ENCODE measurements at regions not wholly inside any gene's neighbourhood (a gene's known extent, or its start where the extent isn't known, plus 50 kb on each side); places are given as distances from the start of the nearest gene placed in this dataset.
"Not testable (repeated sequence)": the region's sequence is repeated elsewhere in the genome, so short reads cannot be mapped to it uniquely, and the experiment has no call there.

DNA sequence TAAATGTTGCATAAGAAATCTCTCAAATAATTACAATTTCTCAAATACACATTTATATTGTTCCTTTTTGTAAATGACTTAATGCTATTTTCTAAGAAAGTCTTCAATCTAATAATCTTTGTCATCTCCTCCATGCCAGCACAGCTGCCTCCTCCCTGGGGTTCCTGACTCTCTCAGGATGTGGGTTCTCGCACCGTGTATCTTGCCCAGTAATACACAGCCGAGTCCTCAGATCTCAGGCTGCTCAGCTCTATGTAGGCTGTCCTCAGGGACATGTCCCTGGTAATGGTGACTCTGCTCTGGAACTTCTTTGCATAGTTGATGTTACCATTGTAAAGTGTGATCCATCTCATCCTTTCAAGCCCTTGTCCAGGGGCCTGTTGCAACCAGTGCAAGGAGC is 1223.7 kb downstream of the TMEM121 start:
- H3K27me3 Mint-ChIP-seq (ENCODE audit: insufficient read depth, unreplicated experiment); H3K27me3 ChIP-seq (replicated peaks; ENCODE audit: control insufficient read depth, insufficient read depth, low read length); CTCF ChIA-PET; H3K36me3 ChIP-seq (ENCODE audit: control insufficient read depth, insufficient read depth, low read length); DNase-seq; H3K9me3 Mint-ChIP-seq (ENCODE audit: unreplicated experiment); H3K27ac Mint-ChIP-seq (ENCODE audit: unreplicated experiment); H3K4me1 Mint-ChIP-seq (ENCODE audit: low read depth, unreplicated experiment); H3K4me1 ChIP-seq; BruUV-seq (replicated peaks); H3K4me3 ChIP-seq (ENCODE audit: low read depth, low read length); H3K36me3 Mint-ChIP-seq (ENCODE audit: insufficient read depth, unreplicated experiment); H3K9me3 ChIP-seq; POLR2A ChIA-PET; H3K4me3 Mint-ChIP-seq (ENCODE audit: unreplicated experiment); intact Hi-C loops (cut with micrococcal nuclease; ENCODE audit: unreplicated experiment): not testable (repeated sequence)

DNA sequence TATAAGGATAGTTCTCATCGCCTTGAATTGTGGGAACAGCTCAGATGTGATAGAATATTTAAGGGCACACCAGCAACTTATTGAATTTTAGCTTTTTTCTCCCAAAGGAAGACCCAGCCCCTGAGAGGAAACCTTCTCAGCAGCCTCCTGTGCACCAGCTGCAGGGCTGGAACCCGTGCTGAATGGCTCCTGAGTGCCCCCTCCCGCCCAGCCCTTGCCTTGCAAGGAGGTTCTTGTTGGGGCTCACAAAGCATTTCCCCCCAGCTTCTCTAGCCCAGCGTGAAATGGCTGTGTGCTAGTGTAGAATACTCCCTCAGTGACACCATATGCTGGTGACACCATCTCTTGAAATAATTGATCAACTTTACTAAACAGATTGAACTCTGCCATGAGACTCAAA is 1227.4 kb downstream of the TMEM121 start:
- intact Hi-C loops (cut with micrococcal nuclease; ENCODE audit: unreplicated experiment); H3K9me3 Mint-ChIP-seq (ENCODE audit: unreplicated experiment); H3K36me3 Mint-ChIP-seq (ENCODE audit: insufficient read depth, unreplicated experiment); H3K36me3 ChIP-seq (ENCODE audit: control insufficient read depth, insufficient read depth, low read length); H3K9me3 ChIP-seq; H3K4me3 Mint-ChIP-seq (ENCODE audit: unreplicated experiment); DNase-seq; CTCF ChIA-PET; H3K4me1 Mint-ChIP-seq (ENCODE audit: low read depth, unreplicated experiment); H3K27me3 Mint-ChIP-seq (ENCODE audit: insufficient read depth, unreplicated experiment); H3K27ac Mint-ChIP-seq (ENCODE audit: unreplicated experiment); BruUV-seq (replicated peaks); H3K4me3 ChIP-seq (ENCODE audit: low read depth, low read length); H3K27me3 ChIP-seq (replicated peaks; ENCODE audit: control insufficient read depth, insufficient read depth, low read length); H3K4me1 ChIP-seq; POLR2A ChIA-PET: not testable (repeated sequence)

DNA sequence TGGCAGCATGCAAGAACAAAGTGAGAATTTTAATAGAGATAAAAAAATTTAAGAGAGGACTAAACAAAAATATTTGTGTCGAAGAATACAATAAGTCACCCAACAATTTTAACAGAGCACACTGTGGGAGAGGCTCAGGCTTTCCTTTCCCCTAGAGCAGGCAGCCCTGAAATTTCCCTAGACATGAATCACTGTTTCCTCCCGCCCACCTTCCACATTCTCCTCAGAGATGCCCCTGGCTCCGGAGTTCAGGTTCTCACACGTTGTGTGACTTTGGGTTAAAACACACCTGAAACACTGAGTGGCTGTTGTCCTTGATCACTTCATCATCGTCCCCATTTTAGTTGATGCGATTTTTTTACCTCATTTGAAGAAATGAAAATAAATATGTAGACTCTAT is 1231.1 kb downstream of the TMEM121 start:
- CTCF ChIA-PET; H3K4me3 Mint-ChIP-seq (ENCODE audit: unreplicated experiment); H3K27me3 ChIP-seq (replicated peaks; ENCODE audit: control insufficient read depth, insufficient read depth, low read length); H3K4me1 Mint-ChIP-seq (ENCODE audit: low read depth, unreplicated experiment); H3K27ac Mint-ChIP-seq (ENCODE audit: unreplicated experiment); H3K9me3 ChIP-seq; H3K36me3 ChIP-seq (ENCODE audit: control insufficient read depth, insufficient read depth, low read length); H3K27me3 Mint-ChIP-seq (ENCODE audit: insufficient read depth, unreplicated experiment); H3K9me3 Mint-ChIP-seq (ENCODE audit: unreplicated experiment); BruUV-seq (replicated peaks); intact Hi-C loops (cut with micrococcal nuclease; ENCODE audit: unreplicated experiment); H3K36me3 Mint-ChIP-seq (ENCODE audit: insufficient read depth, unreplicated experiment); DNase-seq; H3K4me3 ChIP-seq (ENCODE audit: low read depth, low read length); H3K4me1 ChIP-seq; POLR2A ChIA-PET: not testable (repeated sequence)

DNA sequence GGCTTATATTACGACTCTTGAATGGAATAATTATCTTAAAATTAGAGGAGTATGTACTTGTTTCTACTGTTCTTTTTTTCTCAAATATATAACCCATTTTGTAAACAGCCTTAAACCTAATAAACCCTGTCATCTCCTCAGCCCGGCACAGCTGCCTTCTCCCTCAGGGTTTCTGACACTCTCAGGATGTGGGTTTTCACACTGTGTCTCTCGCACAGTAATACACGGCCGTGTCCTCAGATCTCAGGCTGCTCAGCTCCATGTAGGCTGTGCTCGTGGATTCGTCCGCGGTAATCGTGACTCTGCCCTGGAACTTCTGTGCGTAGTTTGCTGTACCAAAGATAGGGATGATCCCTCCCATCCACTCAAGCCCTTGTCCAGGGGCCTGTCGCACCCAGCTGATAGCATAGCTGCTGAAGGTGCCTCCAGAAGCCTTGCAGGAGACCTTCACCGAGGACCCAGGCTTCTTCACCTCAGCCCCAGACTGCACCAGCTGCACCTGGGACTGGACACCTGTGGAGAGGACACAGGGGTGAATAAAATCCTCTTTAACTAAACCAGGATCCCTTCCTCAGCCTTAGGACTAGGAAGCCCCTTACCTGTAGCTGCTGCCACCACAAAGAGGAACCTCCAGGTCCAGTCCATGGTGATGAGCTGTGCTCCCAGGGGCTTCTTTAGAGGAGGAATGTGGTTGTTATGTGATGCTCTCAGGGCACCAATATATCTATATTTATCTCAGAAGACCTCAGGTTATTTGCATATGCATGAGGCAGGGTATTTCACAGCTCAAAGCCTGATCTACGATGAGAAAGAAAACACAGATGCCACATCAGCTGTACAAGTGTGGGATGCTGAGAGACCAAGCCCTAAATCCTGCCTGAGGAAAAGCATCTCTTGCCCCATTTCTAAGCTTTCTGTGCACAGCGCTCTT is 1235.8 kb downstream of the TMEM121 start:
- H3K9me3 Mint-ChIP-seq (ENCODE audit: unreplicated experiment); H3K9me3 ChIP-seq; H3K36me3 ChIP-seq (ENCODE audit: control insufficient read depth, insufficient read depth, low read length); H3K4me1 ChIP-seq; H3K27me3 Mint-ChIP-seq (ENCODE audit: insufficient read depth, unreplicated experiment); H3K27me3 ChIP-seq (replicated peaks; ENCODE audit: control insufficient read depth, insufficient read depth, low read length); DNase-seq; BruUV-seq (replicated peaks); POLR2A ChIA-PET; H3K27ac Mint-ChIP-seq (ENCODE audit: unreplicated experiment); H3K36me3 Mint-ChIP-seq (ENCODE audit: insufficient read depth, unreplicated experiment); H3K4me1 Mint-ChIP-seq (ENCODE audit: low read depth, unreplicated experiment); intact Hi-C loops (cut with micrococcal nuclease; ENCODE audit: unreplicated experiment); H3K4me3 ChIP-seq (ENCODE audit: low read depth, low read length); H3K4me3 Mint-ChIP-seq (ENCODE audit: unreplicated experiment); CTCF ChIA-PET: not testable (repeated sequence)

DNA sequence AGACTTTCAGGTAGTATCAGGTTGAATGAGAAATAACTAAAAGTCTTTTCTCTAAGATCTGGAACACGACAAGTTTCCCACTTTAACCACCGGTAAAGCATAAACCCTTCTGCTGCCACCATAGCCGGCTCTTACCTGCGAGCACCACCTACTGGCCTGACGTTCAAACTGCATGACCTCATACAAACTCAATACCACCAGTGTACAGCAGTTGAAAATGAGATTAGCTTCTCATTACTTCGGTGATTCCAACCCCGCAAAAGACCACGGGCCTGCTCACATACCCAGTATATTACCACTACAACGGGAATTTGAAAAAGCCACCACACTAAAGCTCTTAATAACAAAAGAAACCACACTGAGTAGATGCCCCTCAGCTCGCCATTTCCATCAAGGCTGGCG is 1238.6 kb downstream of the TMEM121 start:
- TF ChIP-seq, protein P1, sequence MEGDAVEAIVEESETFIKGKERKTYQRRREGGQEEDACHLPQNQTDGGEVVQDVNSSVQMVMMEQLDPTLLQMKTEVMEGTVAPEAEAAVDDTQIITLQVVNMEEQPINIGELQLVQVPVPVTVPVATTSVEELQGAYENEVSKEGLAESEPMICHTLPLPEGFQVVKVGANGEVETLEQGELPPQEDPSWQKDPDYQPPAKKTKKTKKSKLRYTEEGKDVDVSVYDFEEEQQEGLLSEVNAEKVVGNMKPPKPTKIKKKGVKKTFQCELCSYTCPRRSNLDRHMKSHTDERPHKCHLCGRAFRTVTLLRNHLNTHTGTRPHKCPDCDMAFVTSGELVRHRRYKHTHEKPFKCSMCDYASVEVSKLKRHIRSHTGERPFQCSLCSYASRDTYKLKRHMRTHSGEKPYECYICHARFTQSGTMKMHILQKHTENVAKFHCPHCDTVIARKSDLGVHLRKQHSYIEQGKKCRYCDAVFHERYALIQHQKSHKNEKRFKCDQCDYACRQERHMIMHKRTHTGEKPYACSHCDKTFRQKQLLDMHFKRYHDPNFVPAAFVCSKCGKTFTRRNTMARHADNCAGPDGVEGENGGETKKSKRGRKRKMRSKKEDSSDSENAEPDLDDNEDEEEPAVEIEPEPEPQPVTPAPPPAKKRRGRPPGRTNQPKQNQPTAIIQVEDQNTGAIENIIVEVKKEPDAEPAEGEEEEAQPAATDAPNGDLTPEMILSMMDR (IDR thresholded peaks at IDR 0.05; ENCODE audit: insufficient read depth in 1 of 2, low read depth in 1 of 2, low read length in 1 of 2, severe bottlenecking in 1 of 2, unreplicated experiment in 1 of 2) = peak in 1 of 2 experiments; percentile 17
- BruUV-seq (replicated peaks); H3K27me3 Mint-ChIP-seq (ENCODE audit: insufficient read depth, unreplicated experiment); intact Hi-C loops (cut with micrococcal nuclease; ENCODE audit: unreplicated experiment); H3K27ac Mint-ChIP-seq (ENCODE audit: unreplicated experiment); H3K4me1 Mint-ChIP-seq (ENCODE audit: low read depth, unreplicated experiment); DNase-seq; H3K27me3 ChIP-seq (replicated peaks; ENCODE audit: control insufficient read depth, insufficient read depth, low read length); H3K9me3 ChIP-seq; H3K4me1 ChIP-seq; H3K36me3 ChIP-seq (ENCODE audit: control insufficient read depth, insufficient read depth, low read length); H3K4me3 ChIP-seq (ENCODE audit: low read depth, low read length); H3K4me3 Mint-ChIP-seq (ENCODE audit: unreplicated experiment); CTCF ChIA-PET; H3K9me3 Mint-ChIP-seq (ENCODE audit: unreplicated experiment); POLR2A ChIA-PET; H3K36me3 Mint-ChIP-seq (ENCODE audit: insufficient read depth, unreplicated experiment): not testable (repeated sequence)
